Astrocyte of the cerebellum (primary cell): ENCODE measurements at regions not wholly inside any gene's neighbourhood (a gene's known extent, or its start where the extent isn't known, plus 50 kb on each side); places are given as distances from the start of the nearest gene placed in this dataset.

Experiments
- DNase-seq: peaks from one replicate; pipeline ENCODE4 v3.0.0-alpha.2; 2011; ENCODE audit warnings: low read depth
- H3K4me3 ChIP-seq: 2 replicates; pipeline ENCODE4 v1.5.1; 2011; ENCODE audit warnings: mild to moderate bottlenecking, low read depth, low read length, moderate library complexity
- CTCF ChIP-seq: IDR thresholded peaks from 2 replicates; pipeline ENCODE4 v1.5.1; 2012; ENCODE audit warnings: low read length, low read depth, moderate library complexity, mild to moderate bottlenecking; ENCODE audit errors: missing control alignments
- in situ Hi-C: cut with HindIII; loops from 2 replicates; pipeline ENCODE4 v1.10.0; 2017; ENCODE audit warnings: low sequenced_read_pairs

DNA sequence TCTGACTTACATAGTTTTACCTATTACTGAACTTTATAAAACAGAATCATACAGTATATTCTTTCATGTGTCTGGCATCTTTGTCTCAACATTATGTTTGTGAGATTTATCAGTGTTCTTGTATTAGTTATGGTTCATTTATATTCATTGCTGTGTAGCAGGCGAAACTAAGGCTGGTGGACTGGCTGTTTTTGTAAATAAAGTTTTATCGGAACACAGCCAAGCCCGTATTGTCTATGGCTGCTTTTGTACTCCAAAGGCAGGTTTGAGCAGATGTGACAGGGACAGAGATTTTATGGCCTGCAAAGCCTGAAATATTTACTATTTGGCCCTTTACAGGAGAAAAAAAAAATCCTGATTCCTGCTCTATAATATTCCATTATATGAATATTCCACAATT lies 405.8 kb upstream of the RGS6 start:
- H3K4me3 ChIP-seq: no peak overlapping the region
- no peak for TF ChIP-seq CTCF
- no peak for DNase-seq
- in situ Hi-C loops: no loop called here

GRCh38 chr14:71527838-71528237 lies 404.4 kb upstream of the RGS6 start:
- no peak overlapping the region for H3K4me3 ChIP-seq
- in situ Hi-C loops: no loop called here
- no peak for DNase-seq
- TF ChIP-seq CTCF: no peak

GRCh38 chr14:71529848-71530247 lies 402.4 kb upstream of the RGS6 start:
- TF ChIP-seq CTCF: no peak
- in situ Hi-C loops: no loop called here
- DNase-seq: peak; percentile 81
- no peak overlapping the region for H3K4me3 ChIP-seq

GRCh38 chr14:71532344-71532743 lies 399.9 kb upstream of the RGS6 start:
- in situ Hi-C loops: no loop called here
- no peak for TF ChIP-seq CTCF
- DNase-seq: peak; percentile 76
- H3K4me3 ChIP-seq: no peak overlapping the region

DNA sequence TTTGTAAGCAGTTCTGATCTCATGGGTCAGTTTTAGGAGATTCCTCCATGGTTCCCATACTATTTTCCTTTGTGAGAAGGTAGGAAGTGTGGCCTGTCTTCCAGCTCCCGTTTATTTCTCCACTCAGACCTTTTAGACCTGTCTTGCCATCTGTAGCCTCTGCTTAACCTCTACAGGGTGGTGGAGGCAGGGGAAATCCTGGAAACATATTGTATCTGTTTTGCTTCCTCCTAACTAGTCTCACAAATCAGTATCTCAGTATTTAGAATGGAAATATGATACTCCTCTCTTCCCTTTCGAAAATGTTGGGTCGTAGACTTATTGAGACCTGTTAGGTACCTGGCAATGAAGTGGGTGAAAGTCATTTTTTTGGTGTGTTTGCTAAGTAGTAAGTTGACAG lies 399.4 kb upstream of the RGS6 start:
- no peak for DNase-seq
- in situ Hi-C loops: no loop called here
- no peak for TF ChIP-seq CTCF
- H3K4me3 ChIP-seq: no peak overlapping the region

DNA sequence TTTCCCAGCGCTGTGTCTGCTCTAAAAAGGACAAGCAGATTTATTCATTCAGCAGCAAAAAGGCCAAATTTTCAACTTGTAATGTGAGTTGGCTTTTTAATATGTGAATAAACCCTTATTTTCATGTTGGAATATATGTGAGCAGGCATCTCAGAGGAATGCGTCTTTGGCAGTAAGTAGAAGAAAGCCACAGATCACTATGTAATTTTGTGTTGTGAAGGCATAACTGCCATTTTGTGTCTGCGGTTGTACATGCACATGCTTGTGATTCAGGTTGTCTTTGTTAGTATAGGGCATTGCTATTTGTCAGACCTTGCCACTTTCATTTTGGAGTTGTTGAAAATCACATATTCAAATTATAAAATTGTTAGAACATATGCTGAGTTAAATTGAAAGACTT lies 398.8 kb upstream of the RGS6 start:
- TF ChIP-seq CTCF: no peak
- H3K4me3 ChIP-seq: no peak overlapping the region
- in situ Hi-C loops: no loop called here
- DNase-seq: peak; percentile 64

- no peak for DNase-seq
- H3K4me3 ChIP-seq: no peak overlapping the region
- in situ Hi-C loops: no loop called here
- no peak for TF ChIP-seq CTCF
Observed at GRCh38 chr14:71533800-71534199, 398.4 kb upstream of the RGS6 start.
